T47D (cell line): ENCODE measurements at regions not wholly inside any gene's neighbourhood (a gene's known extent, or its start where the extent isn't known, plus 50 kb on each side); places are given as distances from the start of the nearest gene placed in this dataset.
A peak's percentile ranks its signal among the peaks of the same experiment; 100 is the strongest.

ENCODE experiments used
- DNase-seq, 2 experiments: peaks; one replicate each; pipeline versions ENCODE4 v3.0.0 to v3.0.0-alpha.2; 2011 to 2012; ENCODE audit warnings: low read depth in 1 of 2, low spot score in 1 of 2
- JUND ChIP-seq: IDR thresholded peaks from 2 replicates; pipeline ENCODE4 v1.6.1; 2012; ENCODE audit warnings: low read depth
- in situ Hi-C: cut with HindIII; loops from 2 replicates; pipeline ENCODE4 v1.10.0; 2016; ENCODE audit warnings: low sequenced_read_pairs, low pct_unique_long_range_greater_than_20kb

- TF ChIP-seq JUND: no peak
- no peak for DNase-seq
- in situ Hi-C loops: no loop called here
Observed at GRCh38 chr6:1020133-1020532, 291.8 kb upstream of the FOXQ1 start.

GRCh38 chr6:1018041-1018440, 293.9 kb upstream of the FOXQ1 start:
- in situ Hi-C loops: no loop called here

DNA sequence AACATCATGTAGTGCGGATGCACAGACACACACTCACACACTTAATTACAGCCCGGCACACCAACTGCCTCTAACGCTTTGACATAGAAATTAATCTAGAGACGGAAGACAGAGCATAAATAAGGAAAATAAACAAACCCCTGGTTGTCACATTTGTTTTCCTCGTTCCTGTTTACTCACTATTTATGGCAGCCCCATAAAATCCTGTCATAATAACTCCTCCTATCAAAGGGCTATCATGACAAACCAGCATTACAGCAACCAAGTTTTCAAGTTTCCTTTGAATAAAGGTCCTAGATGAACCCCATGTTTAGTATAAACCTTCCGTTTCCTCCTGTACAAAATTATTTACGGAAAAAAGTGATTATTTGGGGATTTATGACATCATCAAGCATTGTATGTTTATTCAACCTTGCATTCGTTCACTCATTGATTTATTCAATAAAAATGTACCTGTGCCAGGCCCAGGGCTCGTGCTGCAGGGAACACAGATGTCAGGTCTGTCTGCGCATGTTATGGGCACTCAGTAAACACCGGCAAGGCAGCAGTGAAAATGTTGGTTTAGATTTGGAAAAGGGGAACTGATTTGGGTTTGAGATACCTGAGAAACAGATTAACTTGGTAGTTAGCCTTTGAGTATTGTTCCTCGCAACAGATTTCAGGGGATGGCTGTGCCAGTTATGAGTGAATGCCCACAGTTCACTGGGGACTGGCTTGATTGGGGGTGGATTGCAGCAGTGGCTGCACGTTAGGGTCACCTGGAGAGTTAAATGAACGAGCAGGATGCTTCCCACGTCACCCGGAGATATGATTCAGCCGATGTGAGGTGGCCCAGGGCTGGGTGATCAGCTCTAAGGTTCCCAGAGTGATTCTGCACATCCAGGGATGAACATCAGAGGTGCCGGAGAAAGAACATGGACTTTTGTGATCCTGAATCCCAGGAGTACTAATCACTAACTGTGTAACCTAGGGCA, 295.3 kb upstream of the FOXQ1 start:
- in situ Hi-C loops: no loop called here
- DNase-seq: no peak
- TF ChIP-seq JUND: no peak

More at GRCh38 chr6:1018041-1018440, 293.9 kb upstream of the FOXQ1 start:
- DNase-seq: no peak
- no peak for TF ChIP-seq JUND

DNA sequence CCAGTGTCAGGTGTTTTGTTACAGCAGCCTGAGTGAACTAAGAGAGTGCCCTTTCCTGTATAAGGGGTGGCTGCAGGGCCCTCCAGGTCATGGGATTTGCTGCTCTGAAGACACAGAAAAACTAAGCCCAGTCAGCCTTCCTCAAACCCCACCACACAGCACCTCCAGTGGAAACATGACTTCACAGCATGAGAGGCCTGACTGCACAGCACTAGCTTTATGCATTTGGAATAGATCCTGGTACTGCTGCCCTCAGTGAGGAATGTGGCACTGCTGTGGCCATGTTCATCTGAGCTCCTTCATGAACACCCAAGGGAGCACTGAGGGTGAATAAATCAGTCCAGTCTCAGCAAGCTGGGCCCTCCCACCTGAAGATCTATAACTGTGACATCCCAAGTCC, 296.1 kb upstream of the FOXQ1 start:
- in situ Hi-C loops: no loop called here
- TF ChIP-seq JUND: no peak
- DNase-seq: peak; percentile 37 to 68

DNA sequence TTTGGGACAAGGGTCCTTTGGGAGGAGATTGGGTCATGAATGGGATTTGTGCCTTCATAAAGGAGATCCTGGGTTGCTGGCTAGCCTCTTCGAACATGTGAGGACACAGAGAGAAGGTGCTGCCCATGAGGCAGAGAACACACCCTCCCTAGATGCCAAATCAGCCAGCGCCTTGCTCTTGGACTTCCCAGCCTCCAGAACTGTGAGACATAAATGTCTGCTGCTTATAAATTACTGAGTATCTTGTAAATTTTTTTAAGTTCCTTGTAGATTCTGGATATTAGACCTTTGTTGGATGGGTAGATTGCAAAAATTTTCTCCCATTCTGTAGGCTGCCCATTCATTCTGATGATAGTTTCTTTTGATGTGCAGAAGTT, 297.5 kb upstream of the FOXQ1 start:
- no peak for DNase-seq
- no peak for TF ChIP-seq JUND
- in situ Hi-C loops: no loop called here

- no peak for TF ChIP-seq JUND
- in situ Hi-C loops: no loop called here
- no peak for DNase-seq
Observed at GRCh38 chr6:1013656-1014430, 298.1 kb upstream of the FOXQ1 start.

GRCh38 chr6:1009103-1009502, 302.8 kb upstream of the FOXQ1 start:
- in situ Hi-C loops: no loop called here
- TF ChIP-seq JUND: no peak

GRCh38 chr6:1007159-1007558, 304.7 kb upstream of the FOXQ1 start:
- in situ Hi-C loops: no loop called here
- TF ChIP-seq JUND: no peak
- DNase-seq: no peak

More at GRCh38 chr6:1009103-1009502, 302.8 kb upstream of the FOXQ1 start:
- DNase-seq: no peak

DNA sequence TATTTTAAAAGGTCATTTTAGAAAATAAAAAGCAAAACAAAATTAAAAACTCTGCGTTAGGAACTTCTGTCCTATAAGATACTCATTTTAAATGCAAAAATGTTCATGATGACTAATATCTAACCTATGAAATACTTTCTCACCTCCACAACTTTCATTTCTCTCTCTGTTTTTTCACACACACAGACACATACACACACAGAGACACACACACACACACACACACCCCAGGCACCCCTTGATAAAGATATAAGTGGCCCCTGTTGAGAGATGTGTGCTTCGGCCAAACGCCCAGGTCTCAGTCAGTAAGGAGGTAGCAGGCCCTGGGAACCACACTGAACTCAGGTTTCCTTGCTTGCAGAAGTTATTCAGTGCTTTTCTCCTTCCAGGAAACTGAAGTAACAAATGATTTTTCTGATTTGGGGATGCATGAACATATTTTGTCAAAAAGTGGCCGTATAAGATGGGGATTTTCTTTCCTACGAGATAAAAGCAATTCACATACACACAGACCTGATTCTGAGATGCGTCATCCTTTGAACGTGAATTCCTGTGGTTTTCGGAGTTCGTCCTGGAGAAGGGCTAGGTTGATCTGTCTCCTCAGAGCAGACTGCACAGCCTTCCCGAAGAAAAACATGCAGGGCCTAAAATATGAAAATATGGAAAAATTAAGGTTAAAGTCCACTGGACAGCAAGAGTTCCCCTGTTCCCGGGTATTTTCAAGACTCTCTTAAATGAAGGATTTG, 306.8 kb upstream of the FOXQ1 start:
- DNase-seq: no peak
- TF ChIP-seq JUND: no peak
- in situ Hi-C loops: no loop called here

GRCh38 chr6:1003394-1004160, 308.3 kb upstream of the FOXQ1 start:
- no peak for TF ChIP-seq JUND
- no peak for DNase-seq
- in situ Hi-C loops: no loop called here

DNA sequence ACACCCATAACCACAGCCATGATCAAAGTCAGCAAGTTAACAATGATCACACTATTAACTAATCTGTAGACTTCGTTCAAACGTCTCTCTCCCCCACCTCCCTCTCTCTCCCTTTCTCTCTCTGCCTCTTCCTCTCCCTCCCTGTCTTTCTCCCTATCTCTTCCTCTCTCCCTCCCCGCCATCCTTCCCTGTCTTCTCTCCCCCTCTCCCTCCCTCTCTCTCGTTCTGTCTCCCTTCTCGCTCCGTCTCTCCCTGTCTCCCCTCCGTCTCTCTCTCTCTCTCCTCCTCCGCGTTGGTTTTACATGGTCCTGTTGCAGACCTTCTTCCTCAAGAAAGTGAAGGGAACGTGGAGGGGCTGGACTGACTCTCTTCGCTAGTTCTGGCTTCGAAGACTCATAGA, 308.9 kb upstream of the FOXQ1 start:
- DNase-seq: no peak
- no peak for TF ChIP-seq JUND
- in situ Hi-C loops: no loop called here
